HL-60 (cell line): ENCODE measurements at regions not wholly inside any gene's neighbourhood (a gene's known extent, or its start where the extent isn't known, plus 50 kb on each side); places are given as distances from the start of the nearest gene placed in this dataset.

ENCODE experiments used
- CTCF ChIP-seq: IDR thresholded peaks from one replicate; pipeline ENCODE4 v1.5.1; 2011; ENCODE audit warnings: low read length, control low read depth, inconsistent platforms; ENCODE audit not compliant: insufficient read depth
- GABPA ChIP-seq: IDR thresholded peaks from 2 replicates; pipeline ENCODE4 v1.6.1; 2012; ENCODE audit warnings: low read depth
- POLR2AphosphoS5 ChIP-seq: IDR thresholded peaks from 2 replicates; pipeline ENCODE4 v1.6.1; 2012; ENCODE audit warnings: low read depth
- REST ChIP-seq: IDR thresholded peaks from 2 replicates; pipeline ENCODE4 v1.6.1; 2012; ENCODE audit warnings: low read depth; ENCODE audit not compliant: insufficient replicate concordance
- SPI1 ChIP-seq: IDR thresholded peaks from 2 replicates; pipeline ENCODE4 v1.6.1; 2012; ENCODE audit warnings: low read depth, mild to moderate bottlenecking, borderline replicate concordance

- TF ChIP-seq CTCF (no peak), POLR2AphosphoS5 (no peak), GABPA (no peak), REST (no peak), SPI1 (no peak)
Observed at GRCh38 chr5:167576126-167576525, 715.3 kb upstream of the WWC1 start.
